GM18868 (cell line): ENCODE measurements at regions not wholly inside any gene's neighbourhood (a gene's known extent, or its start where the extent isn't known, plus 50 kb on each side); places are given as distances from the start of the nearest gene placed in this dataset.

Source experiments
- ATAC-seq: cut with Tn5 transposase; IDR thresholded peaks from one replicate; pipeline ENCODE4 v1.9.1; 2021; ENCODE audit warnings: mild to moderate bottlenecking, moderate library complexity; ENCODE audit not compliant: unreplicated experiment

DNA sequence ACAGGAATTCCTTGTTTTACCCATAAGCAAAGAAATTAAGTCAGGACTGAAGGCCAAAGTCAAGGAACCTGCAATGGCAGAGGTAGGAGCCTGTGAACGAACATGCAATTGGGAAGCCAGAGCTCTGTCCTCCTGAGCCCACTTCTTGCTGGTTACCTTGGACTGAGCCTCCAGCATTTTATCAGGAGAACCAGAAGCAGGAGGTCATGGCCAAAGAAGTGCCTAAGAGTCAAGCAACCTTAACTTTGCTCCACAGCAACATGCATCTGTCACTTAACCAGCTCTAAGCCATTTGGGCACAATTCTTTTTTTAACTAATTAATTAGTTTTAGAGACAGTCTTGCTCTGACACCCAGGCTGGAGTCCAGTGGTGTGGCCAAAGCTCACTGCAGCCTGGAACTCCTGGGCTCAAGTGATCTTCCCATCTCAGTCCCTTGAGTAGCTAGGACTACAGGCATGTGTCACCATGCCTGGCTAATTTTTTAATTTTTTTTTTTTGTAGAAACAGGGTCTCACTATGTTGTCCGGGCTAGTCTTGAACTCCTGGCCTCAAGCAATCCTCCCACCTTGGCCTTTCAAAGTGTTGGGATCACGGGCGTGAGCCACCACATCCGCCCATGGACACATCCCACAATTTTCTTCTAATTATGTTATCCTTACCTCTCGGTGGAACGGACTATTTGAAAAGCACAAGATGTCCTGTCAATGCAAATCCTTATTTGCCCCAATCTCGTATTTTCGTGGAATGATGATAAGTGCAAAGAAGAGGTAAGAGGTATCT, 334.2 kb downstream of the CD83 start:
- no peak for ATAC-seq

DNA sequence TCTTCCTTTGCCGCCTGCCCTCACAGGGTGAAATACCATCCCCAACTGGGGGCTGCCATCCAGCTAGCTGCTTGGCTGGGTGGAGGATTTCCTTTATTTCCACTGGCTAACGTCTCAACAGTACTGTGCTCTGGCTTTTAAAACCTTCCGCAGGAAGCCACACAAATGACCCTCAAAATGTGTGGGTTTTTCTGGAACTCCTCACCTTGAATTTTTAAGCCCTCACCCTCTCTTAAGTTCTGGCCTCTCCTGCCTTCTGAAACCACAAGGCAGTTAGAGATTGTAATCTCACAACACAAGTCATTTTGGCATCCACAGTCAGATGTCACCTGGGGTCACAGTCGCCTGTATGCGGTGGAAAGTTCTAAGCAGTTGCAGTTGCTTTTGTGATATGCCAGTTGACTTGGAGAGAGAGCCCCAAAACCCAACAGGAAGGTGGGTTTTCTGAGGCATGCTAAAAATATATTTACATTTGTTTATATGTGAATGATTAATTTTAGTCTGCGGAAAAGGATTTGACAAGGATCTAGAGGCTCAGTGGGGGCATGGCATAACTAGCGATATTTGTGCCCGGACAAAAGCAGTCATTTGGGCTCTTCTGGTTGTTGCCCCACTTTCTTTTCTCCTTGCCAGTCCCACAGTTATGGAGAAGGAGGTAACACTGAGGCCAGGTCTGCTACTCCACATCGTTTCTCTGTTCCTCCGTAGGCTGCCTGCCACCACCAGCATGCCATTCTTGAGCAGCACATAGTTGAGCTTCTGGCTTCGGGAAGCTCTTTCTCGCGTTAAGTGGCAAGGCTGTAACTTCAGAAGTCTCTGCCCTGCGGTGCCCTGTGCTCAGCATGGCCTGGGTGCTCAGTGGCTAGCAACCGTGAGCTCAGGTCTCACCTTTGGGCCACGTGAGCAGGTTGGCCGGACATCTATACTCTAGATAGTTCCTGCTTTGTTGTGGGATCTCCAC, 335.3 kb downstream of the CD83 start:
- no peak for ATAC-seq

DNA sequence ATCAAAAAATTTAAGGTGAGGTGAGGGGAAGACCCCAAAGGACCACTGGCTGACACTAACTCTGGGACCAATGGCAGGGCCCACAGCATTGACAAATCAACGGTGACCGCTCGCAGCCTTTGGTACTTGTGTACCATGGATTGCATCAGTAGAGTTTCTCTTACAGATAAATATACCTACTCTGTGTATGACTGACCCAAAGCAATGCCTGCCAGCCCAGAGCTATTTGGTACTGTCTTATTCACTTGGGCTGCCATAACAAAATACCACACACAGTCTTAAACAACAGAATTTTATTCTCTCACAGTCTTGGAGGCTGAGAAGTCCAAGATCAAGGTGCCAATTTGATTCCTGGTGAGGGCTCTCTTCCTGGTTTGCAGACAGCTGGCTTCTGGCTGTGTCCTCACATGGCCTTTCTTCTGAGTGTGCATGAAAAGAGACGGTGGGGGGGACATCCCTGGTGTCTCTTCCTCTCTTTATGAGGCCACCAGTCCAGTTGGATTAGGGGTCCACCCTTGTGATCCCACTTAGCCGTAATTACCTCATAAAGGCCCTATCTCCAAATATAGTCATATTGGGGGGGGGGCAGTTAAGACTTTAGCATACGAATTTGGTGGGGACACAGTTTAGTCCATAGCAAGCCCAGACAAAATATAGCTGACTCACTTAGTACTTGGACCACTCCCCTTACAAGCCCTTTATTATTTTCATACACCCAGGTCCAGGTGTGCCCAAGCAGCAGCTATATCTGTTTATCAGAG, 336.3 kb downstream of the CD83 start:
- no peak for ATAC-seq

DNA sequence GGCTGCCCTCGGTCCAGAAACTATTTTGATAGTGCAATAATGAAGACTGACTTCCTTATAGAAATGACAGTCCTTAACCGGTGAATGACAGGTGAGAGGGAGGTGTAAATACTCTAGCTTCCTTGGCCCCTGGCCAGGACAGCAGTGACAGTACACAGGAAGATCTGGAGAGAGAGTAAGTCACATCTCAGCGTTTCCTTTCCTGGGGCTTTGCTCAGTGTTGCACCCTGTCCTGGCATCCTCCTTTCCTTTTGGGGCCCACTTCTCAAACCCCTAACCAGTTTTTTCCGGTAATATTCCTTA, 336.9 kb downstream of the CD83 start:
- no peak for ATAC-seq

DNA sequence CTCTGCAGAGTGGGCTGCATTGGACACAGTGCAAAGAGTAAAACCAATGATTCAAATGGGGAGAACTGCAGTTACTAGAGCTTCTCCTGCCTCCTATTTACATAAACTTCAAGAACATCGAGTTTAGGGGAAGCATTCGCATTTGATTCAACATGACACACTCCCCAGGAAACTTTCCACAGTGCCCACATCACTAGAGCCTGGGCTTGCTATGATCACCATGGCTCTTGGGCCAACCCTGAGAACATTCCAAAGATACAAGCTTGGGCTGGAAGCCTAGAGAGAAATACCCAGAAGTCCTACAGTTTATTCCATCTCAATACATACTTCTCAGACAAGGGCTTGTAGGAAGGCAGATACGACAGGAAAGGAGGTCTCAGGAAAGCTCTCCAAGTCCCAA, 337.9 kb downstream of the CD83 start:
- no peak for ATAC-seq

DNA sequence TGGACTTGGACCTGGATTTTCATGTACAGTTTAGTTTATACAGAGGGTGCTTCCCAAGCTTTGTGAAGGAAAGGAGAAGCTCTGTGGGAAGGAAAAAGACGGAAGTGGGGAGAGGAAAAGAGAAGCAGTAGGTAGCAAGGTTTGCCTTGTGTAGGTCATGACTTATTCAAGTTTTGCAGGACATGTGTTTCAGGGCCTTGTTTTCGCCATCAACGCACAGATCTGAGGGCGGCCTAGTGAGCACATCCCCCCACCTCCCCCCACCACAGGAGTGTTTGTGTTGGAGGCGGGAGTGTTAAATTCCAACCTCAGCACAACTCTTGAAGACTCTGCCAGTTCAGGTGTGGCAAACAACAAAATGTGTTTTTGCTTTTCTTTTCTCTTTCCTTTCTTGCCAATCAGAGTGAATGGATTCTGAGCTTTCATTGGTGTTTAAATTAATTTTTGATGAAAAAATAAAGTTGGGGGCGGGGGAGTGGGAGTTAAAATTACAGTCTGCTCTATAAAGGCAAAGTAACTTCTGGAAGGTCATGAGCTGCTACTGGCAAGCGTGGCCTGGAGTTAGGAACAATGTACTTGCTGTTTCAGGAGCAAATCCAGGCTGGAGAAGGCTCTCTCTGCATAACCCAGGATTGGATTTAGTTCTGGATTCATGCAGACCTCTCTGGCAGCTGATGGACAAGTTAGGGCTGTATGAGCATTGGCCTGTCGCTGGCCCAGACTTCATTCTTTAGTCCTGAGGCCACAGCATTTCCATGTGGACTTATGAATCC, 338.5 kb downstream of the CD83 start:
- ATAC-seq = no peak

DNA sequence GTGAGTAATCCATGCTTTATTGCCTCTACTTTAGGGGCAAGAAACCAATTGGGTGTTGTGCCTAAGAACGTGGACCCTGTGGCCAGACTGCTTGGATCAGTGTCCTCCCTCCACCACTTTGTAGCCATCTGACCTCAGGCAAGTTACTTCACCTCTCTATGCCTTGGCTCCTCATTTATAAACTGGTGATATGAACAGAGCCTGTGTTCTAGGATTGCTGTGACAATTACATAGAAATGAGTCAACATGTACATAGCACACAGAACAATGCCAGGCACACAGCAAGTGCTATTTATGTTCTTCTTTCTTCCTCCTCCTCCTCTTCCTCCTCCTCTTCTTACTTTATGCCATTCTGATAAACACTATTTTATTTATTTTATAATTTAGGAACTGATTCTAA, 339.4 kb downstream of the CD83 start:
- no peak for ATAC-seq

DNA sequence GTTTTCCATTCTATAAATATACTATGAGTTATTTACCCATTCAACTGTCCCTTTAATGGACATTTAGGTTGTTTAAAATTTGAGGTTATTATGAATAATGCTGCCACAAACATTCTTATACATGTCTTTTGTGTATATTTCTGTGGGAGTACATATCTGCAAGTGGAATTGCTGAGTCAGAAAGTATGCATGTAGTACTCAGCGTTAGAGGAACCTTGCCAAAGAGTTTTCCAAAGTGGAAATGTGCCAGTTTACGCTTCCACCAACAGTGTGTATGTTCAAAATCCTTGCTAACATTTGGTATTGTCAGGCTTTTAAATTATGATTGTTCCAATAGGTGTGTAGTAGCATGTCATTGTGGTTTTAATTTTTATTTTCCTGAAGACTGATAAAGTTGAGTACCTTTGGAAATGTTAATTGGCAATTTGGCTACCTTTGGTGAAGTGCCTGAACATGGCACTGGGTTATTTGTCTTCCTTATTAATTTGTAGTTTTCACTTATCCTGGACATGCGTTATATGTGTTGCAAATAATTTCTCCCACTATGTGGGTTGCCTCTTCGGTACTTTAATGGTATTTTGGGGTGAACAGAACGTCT, 341.2 kb downstream of the CD83 start:
- no peak for ATAC-seq

DNA sequence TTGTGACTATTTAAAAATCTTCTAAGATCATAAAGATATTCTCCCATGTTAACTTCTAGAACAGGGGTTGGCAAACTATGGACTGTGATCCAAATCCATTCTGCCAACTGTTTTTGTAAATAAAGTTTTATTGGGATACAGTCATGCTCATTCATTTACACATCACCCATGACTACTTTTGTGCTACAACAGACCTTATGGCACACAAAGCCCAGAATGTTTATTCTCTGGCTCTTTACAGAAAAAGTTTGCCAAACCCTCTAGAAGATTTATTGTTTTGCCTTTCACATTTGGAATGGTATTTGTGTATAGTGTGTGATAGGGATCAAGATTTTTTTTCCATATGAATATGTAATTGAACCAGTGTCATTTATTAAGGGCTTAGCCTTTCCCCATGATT, 341.7 kb downstream of the CD83 start:
- no peak for ATAC-seq

DNA sequence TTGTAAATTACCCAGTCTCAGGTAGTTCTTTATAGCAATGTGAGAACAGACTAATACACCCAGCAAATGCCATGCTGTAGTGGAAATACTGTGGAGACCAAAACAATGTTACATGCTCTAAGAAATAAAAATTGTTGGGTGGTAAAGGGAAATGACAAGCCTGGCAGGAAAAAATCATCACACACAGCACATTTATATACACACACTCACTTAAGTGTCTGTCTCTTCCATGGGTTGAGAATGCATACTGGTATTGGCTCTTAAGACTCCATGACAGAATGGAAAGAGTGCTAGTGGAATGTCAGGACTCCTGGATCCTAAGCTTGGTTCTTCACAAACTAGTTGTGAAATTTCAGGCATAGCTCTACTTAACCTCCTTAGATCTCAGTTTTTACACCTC, 343.0 kb downstream of the CD83 start:
- ATAC-seq = no peak

DNA sequence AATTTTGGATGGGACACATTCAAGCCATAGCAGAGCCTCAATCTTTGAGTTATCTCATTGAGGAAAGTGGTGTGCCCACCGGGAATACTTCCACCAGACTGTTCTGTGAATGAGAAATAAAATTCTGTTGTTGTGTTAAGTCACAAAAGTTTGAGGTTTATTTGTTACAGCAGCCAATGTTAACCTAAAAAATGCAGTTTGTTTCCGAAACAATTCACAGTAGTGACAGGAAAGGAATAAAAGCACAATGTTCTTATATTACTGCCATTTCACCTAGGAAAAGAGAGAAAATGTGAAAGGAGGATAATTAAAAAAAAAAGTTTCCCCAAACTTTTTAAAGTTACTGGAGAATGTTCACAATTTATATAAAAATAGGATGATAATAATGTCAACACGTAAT, 344.6 kb downstream of the CD83 start:
- no peak for ATAC-seq

DNA sequence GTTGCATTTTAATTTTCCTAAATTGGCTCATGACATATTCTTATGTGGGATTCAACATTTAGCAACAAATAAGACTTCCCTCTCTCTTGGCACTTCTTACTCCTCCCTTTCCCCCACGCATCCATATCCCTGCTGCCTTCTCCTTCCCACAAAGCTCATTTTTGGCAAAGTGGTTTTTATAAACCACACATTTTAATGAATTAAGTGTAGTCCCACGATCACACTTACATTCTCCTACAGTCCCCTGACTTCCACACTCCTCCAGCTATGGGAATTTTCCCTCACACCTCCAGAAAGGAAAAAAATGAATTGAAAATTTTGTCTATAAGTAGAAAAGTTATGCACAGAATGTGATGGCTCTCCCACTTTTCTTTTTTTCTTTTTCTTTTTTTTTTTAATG, 345.0 kb downstream of the CD83 start:
- ATAC-seq = no peak

DNA sequence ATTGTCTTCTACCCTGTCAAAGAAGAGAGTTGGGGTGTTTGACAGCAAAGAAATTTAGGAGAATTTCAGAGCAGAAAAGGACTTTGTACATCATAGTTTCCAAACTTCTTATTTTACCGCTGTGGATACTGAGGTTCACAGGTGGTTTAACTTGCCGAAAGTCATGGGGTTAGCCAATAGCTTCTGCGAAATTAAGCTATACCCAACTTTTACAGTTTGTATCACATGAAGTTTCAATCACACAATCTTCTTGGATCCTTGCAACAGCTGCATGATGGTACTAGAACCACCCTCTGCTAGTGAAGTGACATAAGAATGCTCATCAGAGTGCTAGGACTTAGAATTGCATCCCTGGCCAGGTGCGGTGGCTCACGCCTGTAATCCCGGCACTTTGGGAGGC, 345.5 kb downstream of the CD83 start:
- no peak for ATAC-seq

DNA sequence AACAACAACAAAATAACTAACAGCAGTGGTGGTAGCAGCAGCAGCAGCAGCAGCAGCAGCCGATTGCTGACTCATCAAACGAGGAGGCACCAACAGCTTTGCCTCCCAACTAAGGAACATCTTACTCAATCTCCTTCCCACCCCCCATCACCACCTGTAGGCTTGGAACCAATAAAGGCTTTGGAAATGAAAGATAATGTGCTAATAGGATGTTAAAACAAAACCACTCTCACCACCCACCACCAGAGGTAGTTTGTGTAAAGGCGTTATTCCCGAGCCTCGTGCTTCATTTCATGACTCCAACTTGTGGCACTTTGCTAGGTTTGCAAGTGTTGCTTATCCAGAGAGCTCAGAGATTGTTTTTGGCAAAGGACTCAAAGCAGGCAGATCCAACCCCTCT, 346.5 kb downstream of the CD83 start:
- no peak for ATAC-seq

DNA sequence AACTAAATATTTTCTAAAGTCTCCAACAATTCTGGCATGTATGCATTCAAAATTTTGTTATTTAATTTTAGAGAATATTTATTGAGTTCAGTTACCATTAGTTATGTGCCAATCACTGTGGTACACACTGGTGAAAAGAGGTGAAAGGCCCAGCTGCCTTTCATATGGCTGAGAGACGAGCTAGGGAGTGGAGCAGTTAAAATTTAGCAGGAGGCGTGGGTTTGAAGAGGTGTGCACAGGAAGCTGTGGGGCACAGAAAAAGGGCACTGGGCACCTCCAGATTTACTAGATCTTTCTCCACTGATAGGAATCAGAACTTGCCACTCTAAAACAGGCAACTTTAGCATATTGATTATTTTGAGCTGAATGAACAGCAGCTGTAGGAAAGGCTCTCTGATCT, 347.1 kb downstream of the CD83 start:
- ATAC-seq = no peak

DNA sequence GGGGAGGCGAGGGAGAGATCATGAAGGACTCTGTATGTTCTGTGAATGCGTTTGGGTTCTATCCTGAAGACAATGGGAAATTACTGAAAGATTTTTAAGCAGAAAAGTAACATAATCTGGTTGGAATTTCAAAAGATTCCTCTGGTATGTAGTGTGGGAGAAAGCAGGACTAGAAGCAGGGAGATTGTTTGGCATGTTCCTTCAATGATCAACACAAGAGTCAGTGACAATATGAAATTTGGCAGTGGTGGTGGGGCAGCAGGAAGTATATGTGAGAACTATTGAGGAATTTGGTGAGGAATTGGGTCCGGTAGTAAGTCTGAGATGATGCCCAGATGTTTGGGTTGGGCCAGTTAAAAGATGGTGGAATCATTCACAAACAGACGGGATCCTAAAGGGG, 348.7 kb downstream of the CD83 start:
- ATAC-seq = no peak

DNA sequence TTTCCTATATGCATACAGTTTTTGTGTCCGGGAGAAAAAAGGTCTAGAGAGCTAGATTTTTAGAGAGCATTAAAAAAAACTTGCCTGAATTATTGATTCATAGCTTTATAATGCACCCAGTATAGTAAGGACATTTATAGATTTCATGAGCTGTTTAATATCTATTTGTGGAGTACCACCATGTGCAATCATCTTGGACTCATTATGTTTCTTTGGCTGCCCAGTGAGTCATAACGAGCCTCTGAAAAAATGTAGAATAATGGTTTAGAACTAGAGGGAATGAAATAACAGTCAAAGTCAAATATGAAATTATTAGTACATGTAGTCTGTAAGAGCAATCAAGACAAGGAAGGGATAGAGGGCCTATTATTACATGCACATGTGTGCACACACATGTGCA, 350.0 kb downstream of the CD83 start:
- ATAC-seq = no peak

DNA sequence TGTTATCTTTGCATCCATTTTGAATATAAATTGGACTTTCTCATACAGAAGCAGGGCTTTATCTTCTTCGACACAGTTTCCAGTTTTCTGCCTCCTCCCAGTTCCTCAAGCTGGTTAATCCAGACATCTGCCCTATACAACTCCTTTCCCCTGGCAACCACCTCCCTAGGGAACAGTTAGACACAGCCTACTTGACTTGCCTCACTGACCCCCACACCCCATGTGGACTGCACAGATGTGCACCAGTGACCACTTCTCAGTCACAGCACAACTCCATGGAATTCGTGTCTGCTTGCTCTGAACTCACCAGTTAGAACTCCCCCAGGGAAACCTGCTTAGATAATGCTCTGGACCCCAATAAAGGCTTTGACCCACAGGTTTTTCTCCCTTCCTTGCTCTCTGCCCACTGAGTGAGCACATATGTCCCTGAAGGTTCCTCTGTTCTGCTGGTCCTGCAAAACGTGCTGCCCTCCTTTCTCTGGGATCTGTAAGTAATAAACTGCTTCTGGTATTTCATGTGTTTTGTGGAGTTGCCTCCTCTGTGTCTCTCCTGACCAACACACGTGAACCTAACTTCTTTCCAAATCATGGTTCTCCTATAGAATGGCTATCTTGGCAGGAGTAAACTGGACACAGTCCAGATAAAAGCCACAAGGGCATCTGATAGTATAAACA, 351.2 kb downstream of the CD83 start:
- ATAC-seq = no peak

DNA sequence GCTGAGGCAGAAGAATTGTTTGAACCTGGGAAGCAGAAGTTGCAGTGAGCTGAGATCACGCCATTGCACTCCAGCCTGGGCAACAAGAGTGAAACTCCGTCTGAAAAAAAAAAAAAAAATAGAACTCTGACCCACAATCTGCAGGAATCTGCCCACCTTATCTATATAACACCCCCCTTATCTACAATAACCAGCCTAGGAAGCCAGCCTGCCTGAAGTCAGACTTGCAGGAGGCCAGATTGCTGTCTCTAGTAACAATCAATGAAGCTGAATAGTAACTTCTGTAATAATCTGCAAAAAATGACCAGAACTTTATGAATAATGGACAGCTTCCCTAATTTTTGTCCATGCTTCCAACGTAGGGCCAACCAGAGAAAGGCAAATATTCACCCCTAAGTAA, 352.5 kb downstream of the CD83 start:
- no peak for ATAC-seq

DNA sequence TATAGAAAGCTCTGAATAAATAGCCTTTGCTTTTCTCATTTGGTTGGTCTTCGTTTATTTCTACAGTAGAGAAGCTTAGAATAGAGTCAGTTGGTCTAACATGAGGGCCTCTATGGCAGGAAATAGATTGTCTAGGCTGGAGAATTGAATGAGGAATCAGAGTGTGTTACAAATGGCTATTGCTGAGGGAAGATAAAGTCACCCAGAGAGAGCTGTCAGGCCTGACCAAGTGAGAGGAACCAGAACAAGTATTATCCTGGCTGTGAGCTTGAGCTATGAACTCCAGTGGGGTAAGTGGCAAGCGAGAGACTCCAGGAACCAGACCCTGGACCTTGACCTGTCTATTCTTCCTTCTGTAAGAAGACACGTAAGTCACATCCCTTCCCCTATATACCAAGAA, 353.1 kb downstream of the CD83 start:
- no peak for ATAC-seq
